Mucosa of descending colon (tissue), 3 donors: ENCODE measurements at regions not wholly inside any gene's neighbourhood (a gene's known extent, or its start where the extent isn't known, plus 50 kb on each side); places are given as distances from the start of the nearest gene placed in this dataset.

ENCODE experiments used
- ATAC-seq: fragments of 200-7000 bp; cut with Tn5 transposase; one replicate; pipeline ENCODE4 v1.9.1; 2020; ENCODE audit warnings: mild to moderate bottlenecking, moderate library complexity
- DNase-seq, 3 donors: peaks; one replicate each; pipeline ENCODE4 v3.0.0-alpha.2; 2020
- H3K36me3 ChIP-seq: fragments of 200-600 bp; one replicate; pipeline ENCODE4 v1.8.0; 2021; ENCODE audit warnings: low read depth, mild to moderate bottlenecking
- H3K4me1 ChIP-seq: fragments of 200-600 bp; one replicate; pipeline ENCODE4 v1.8.0; 2021; ENCODE audit warnings: low read depth, mild to moderate bottlenecking
- H3K4me3 ChIP-seq: fragments of 200-600 bp; one replicate; pipeline ENCODE4 v1.8.0; 2021; ENCODE audit warnings: mild to moderate bottlenecking
- H3K9me3 ChIP-seq: fragments of 200-600 bp; one replicate; pipeline ENCODE4 v1.8.0; 2021; ENCODE audit warnings: mild to moderate bottlenecking
- CTCF ChIP-seq: fragments of 200-600 bp; IDR thresholded peaks from one replicate; pipeline ENCODE4 v1.8.0; 2022; ENCODE audit warnings: antibody characterized with exemption, mild to moderate bottlenecking
- intact Hi-C, 2 donors: fragments of 100-400 bp; cut with DNase I in 1 of 2; cut with micrococcal nuclease in 1 of 2; formaldehyde crosslinking; loops; one replicate each; pipeline versions ENCODE4 v1.11.0 to v1.11.1; 2022; cut with DNase I, micrococcal nuclease
- donor health status: DM: no; HTN: no; CAD: no; lungs with moderate emphysema.
- donor health status: DM: no; HTN: no; CAD: no.
- donor health status: DM: no; HTN: yes; CAD: no.

GRCh38 chr4:135833529-135833928 is 1631.9 kb upstream of the PABPC4L start:
- DNase-seq: no peak
- no peak for TF ChIP-seq CTCF
- Histone ChIP-seq H3K4me3 (no peak overlapping the region), H3K4me1 (no peaks in the 10 kb centered on the region), H3K9me3 (no peaks in the 10 kb centered on the region), H3K36me3 (no peaks in the 10 kb centered on the region)
- intact Hi-C loops: no loop called here
- ATAC-seq: no peak

GRCh38 chr4:135824759-135825296 is 1623.2 kb upstream of the PABPC4L start:
- intact Hi-C loops: no loop called here
- no peak for TF ChIP-seq CTCF
- no peak for ATAC-seq
- Histone ChIP-seq H3K4me1 (no peaks in the 10 kb centered on the region), H3K9me3 (no peaks in the 10 kb centered on the region), H3K36me3 (no peaks in the 10 kb centered on the region), H3K4me3 (no peak overlapping the region)
- DNase-seq: no peak

- Histone ChIP-seq H3K4me1 (no peaks in the 10 kb centered on the region), H3K4me3 (no peak overlapping the region), H3K9me3 (no peaks in the 10 kb centered on the region), H3K36me3 (no peaks in the 10 kb centered on the region)
- TF ChIP-seq CTCF: no peak
- DNase-seq: no peak
- no peak for ATAC-seq
- intact Hi-C loops: no loop called here
These were observed 1603.2 kb upstream of the PABPC4L start for GRCh38 chr4:135804785-135805184.

GRCh38 chr4:135777361-135777760 is 1575.8 kb upstream of the PABPC4L start:
- Histone ChIP-seq H3K4me3 (no peak overlapping the region), H3K4me1 (no peaks in the 10 kb centered on the region), H3K36me3 (no peaks in the 10 kb centered on the region), H3K9me3 (no peaks in the 10 kb centered on the region)
- DNase-seq (no peak), ATAC-seq (no peak)
- intact Hi-C loops: no loop called here
- no peak for TF ChIP-seq CTCF

GRCh38 chr4:135775909-135776308 is 1574.3 kb upstream of the PABPC4L start:
- Histone ChIP-seq H3K36me3 (no peaks in the 10 kb centered on the region), H3K4me1 (no peaks in the 10 kb centered on the region), H3K9me3 (no peaks in the 10 kb centered on the region), H3K4me3 (no peak overlapping the region)
- intact Hi-C loops: no loop called here
- no peak for TF ChIP-seq CTCF
- ATAC-seq (no peak), DNase-seq (no peak)

- H3K4me1 ChIP-seq: no peaks in the 10 kb centered on the region
- H3K9me3 ChIP-seq: no peaks in the 10 kb centered on the region
- H3K36me3 ChIP-seq: no peaks in the 10 kb centered on the region
- TF ChIP-seq CTCF: no peak
- H3K4me3 ChIP-seq: no peak overlapping the region
- intact Hi-C loops: no loop called here
- DNase-seq (no peak), ATAC-seq (no peak)
These were observed 1568.9 kb upstream of the PABPC4L start for GRCh38 chr4:135770505-135770904.
